Colonic mucosa (tissue), 4 donors: ENCODE measurements at regions not wholly inside any gene's neighbourhood (a gene's known extent, or its start where the extent isn't known, plus 50 kb on each side); places are given as distances from the start of the nearest gene placed in this dataset.

Experiments
- DNase-seq: peaks from one replicate; pipeline ENCODE4 v3.0.0-alpha.2; 2020
- H3K27ac ChIP-seq: fragments of 200-600 bp; one replicate; pipeline ENCODE4 v1.8.0; 2021
- H3K27me3 ChIP-seq: fragments of 200-600 bp; one replicate; pipeline ENCODE4 v1.8.0; 2021
- H3K36me3 ChIP-seq: fragments of 200-600 bp; one replicate; pipeline ENCODE4 v1.8.0; 2021
- H3K4me1 ChIP-seq: fragments of 200-600 bp; one replicate; pipeline ENCODE4 v1.8.0; 2021; ENCODE audit warnings: mild to moderate bottlenecking
- H3K4me3 ChIP-seq: fragments of 200-600 bp; one replicate; pipeline ENCODE4 v1.8.0; 2021
- H3K9ac ChIP-seq, 2 donors: one replicate each; pipeline ENCODE4 v1.7.0; 2013; ENCODE audit warnings: control low read depth in 2 of 2, low read depth in 2 of 2, low read length in 2 of 2
- H3K9me3 ChIP-seq: fragments of 200-600 bp; one replicate; pipeline ENCODE4 v1.8.0; 2021
- CTCF ChIP-seq: fragments of 200-600 bp; IDR thresholded peaks from one replicate; pipeline ENCODE4 v1.8.0; 2022; ENCODE audit warnings: antibody characterized with exemption, mild to moderate bottlenecking
- intact Hi-C: fragments of 100-400 bp; cut with DNase I; formaldehyde crosslinking; loops from one replicate; pipeline ENCODE4 v1.14.1; 2022
- donor health status: healthy.
- donor health status: DM: no; HTN: no; CAD: no.
- donor health status: DM: no; HTN: no; CAD: no.

GRCh38 chr2:38203446-38203810 is 127.5 kb upstream of the CYP1B1 start:
- no peaks in the 10 kb centered on the region for H3K27me3 ChIP-seq
- intact Hi-C loops = no loop called here
- H3K36me3 ChIP-seq = no peaks in the 10 kb centered on the region
- H3K9me3 ChIP-seq = no peaks in the 10 kb centered on the region
- no peaks in the 10 kb centered on the region for H3K4me1 ChIP-seq
- no peak overlapping the region for H3K27ac ChIP-seq
- H3K9ac ChIP-seq = no peak overlapping the region
- no peak for TF ChIP-seq CTCF
- no peak overlapping the region for H3K4me3 ChIP-seq
- no peak for DNase-seq

GRCh38 chr2:38202713-38203445 is 126.9 kb upstream of the CYP1B1 start:
- Histone ChIP-seq H3K9ac (no peak overlapping the region), H3K4me3 (no peak overlapping the region), H3K9me3 (no peaks in the 10 kb centered on the region), H3K27ac (no peak overlapping the region), H3K27me3 (no peaks in the 10 kb centered on the region), H3K36me3 (no peaks in the 10 kb centered on the region), H3K4me1 (no peaks in the 10 kb centered on the region)
- no peak for TF ChIP-seq CTCF
- DNase-seq = no peak
- intact Hi-C loops = no loop called here

- Histone ChIP-seq H3K4me1 (no peaks in the 10 kb centered on the region), H3K9ac (no peak overlapping the region), H3K27me3 (no peaks in the 10 kb centered on the region), H3K27ac (no peak overlapping the region), H3K36me3 (no peaks in the 10 kb centered on the region), H3K9me3 (no peaks in the 10 kb centered on the region), H3K4me3 (no peak overlapping the region)
- DNase-seq = no peak
- intact Hi-C loops = no loop called here
- TF ChIP-seq CTCF = no peak
Observed at GRCh38 chr2:38201784-38202183, 125.8 kb upstream of the CYP1B1 start.

- DNase-seq = no peak
- Histone ChIP-seq H3K4me1 (no peaks in the 10 kb centered on the region), H3K27ac (no peak overlapping the region), H3K27me3 (no peaks in the 10 kb centered on the region), H3K36me3 (no peaks in the 10 kb centered on the region), H3K4me3 (no peak overlapping the region), H3K9me3 (no peaks in the 10 kb centered on the region), H3K9ac (no peak overlapping the region)
- intact Hi-C loops = no loop called here
- no peak for TF ChIP-seq CTCF
Observed at GRCh38 chr2:38200598-38200997, 124.6 kb upstream of the CYP1B1 start.

- no peaks in the 10 kb centered on the region for H3K9me3 ChIP-seq
- intact Hi-C loops = no loop called here
- TF ChIP-seq CTCF = no peak
- no peak for DNase-seq
- H3K4me3 ChIP-seq = no peak overlapping the region
- H3K27me3 ChIP-seq = no peaks in the 10 kb centered on the region
- no peak overlapping the region for H3K27ac ChIP-seq
- H3K36me3 ChIP-seq = no peaks in the 10 kb centered on the region
- H3K9ac ChIP-seq = no peak overlapping the region
- H3K4me1 ChIP-seq = no peaks in the 10 kb centered on the region
Observed at GRCh38 chr2:38199127-38199526, 123.2 kb upstream of the CYP1B1 start.
